SH-SY5Y (cell line): ENCODE measurements at regions not wholly inside any gene's neighbourhood (a gene's known extent, or its start where the extent isn't known, plus 50 kb on each side); places are given as distances from the start of the nearest gene placed in this dataset.

Experiments used
- GATA2 ChIP-seq: IDR thresholded peaks from 2 replicates; pipeline ENCODE4 v1.6.1; 2011; ENCODE audit warnings: mild to moderate bottlenecking, low read depth, low read length
- GATA3 ChIP-seq: IDR thresholded peaks from 2 replicates; pipeline ENCODE4 v1.6.1; 2011; ENCODE audit warnings: low read depth, mild to moderate bottlenecking, low read length, moderate library complexity

DNA sequence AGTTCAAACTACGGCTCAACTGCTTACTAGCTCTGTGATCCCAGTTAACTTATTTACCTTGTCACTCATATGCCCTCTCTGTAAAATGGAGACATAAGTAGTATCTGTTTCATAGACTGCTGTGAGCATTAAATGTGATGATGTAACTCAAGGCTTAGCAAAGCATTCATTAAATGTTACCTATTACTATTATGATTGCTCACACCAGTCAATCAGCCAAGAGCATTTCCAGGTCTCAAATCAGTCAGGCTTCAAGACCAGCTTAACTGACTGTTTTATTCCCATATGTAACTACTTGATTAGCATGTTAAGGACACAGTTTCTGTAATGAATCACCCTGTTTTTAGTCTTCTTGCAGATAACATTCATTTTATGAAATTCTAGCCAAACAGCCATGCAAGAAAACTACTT is 413.3 kb downstream of the MLLT3 start:
- TF ChIP-seq GATA2 (no peak), GATA3 (no peak)
